HG03066 (cell line): ENCODE measurements at regions not wholly inside any gene's neighbourhood (a gene's known extent, or its start where the extent isn't known, plus 50 kb on each side); places are given as distances from the start of the nearest gene placed in this dataset.
"Not testable (repeated sequence)": the region's sequence is repeated elsewhere in the genome, so short reads cannot be mapped to it uniquely, and the experiment has no call there.

Source experiments
- ATAC-seq: cut with Tn5 transposase; IDR thresholded peaks from one replicate; pipeline ENCODE4 v1.9.1; 2021; ENCODE audit warnings: low read depth; ENCODE audit not compliant: unreplicated experiment

GRCh38 chr4:148693913-148694649, 251.9 kb upstream of the NR3C2 start:
- no peak for ATAC-seq

- ATAC-seq, result no peak
Measured at GRCh38 chr4:148692242-148692641, 250.0 kb upstream of the NR3C2 start.

GRCh38 chr4:148686449-148686848, 244.2 kb upstream of the NR3C2 start:
- ATAC-seq, result no peak

GRCh38 chr4:148684638-148685037, 242.4 kb upstream of the NR3C2 start:
- ATAC-seq, result no peak

- no peak for ATAC-seq
Measured at GRCh38 chr4:148680884-148681283, 238.7 kb upstream of the NR3C2 start.

GRCh38 chr4:148676344-148676743, 234.1 kb upstream of the NR3C2 start:
- ATAC-seq, result no peak

- ATAC-seq, result no peak
Measured at GRCh38 chr4:148674876-148675275, 232.7 kb upstream of the NR3C2 start.

GRCh38 chr4:148664636-148665035, 222.4 kb upstream of the NR3C2 start:
- ATAC-seq, result no peak

GRCh38 chr4:148654131-148654530, 211.9 kb upstream of the NR3C2 start:
- ATAC-seq, result no peak

- ATAC-seq, result no peak
Measured at GRCh38 chr4:148653681-148654080, 211.5 kb upstream of the NR3C2 start.

GRCh38 chr4:148651991-148652390, 209.8 kb upstream of the NR3C2 start:
- ATAC-seq, result no peak

GRCh38 chr4:148649652-148650331, 207.6 kb upstream of the NR3C2 start:
- no peak for ATAC-seq

GRCh38 chr4:148643851-148644250, 201.6 kb upstream of the NR3C2 start:
- no peak for ATAC-seq

GRCh38 chr4:148642907-148643306, 200.7 kb upstream of the NR3C2 start:
- ATAC-seq, result no peak

GRCh38 chr4:148638079-148638478, 195.9 kb upstream of the NR3C2 start:
- not testable (repeated sequence) for ATAC-seq

- ATAC-seq, result not testable (repeated sequence)
Measured at GRCh38 chr4:148637453-148637852, 195.2 kb upstream of the NR3C2 start.

- no peak for ATAC-seq
Measured at GRCh38 chr4:148634476-148634875, 192.3 kb upstream of the NR3C2 start.

- no peak for ATAC-seq
Measured at GRCh38 chr4:148633720-148634119, 191.5 kb upstream of the NR3C2 start.

- ATAC-seq, result no peak
Measured at GRCh38 chr4:148632476-148632875, 190.3 kb upstream of the NR3C2 start.

GRCh38 chr4:148630051-148630450, 187.8 kb upstream of the NR3C2 start:
- ATAC-seq, result no peak

- ATAC-seq, result no peak
Measured at GRCh38 chr4:148618856-148619255, 176.6 kb upstream of the NR3C2 start.

GRCh38 chr4:148608968-148609367, 166.8 kb upstream of the NR3C2 start:
- ATAC-seq, result no peak
